ENCODE measurements at regions not wholly inside any gene's neighbourhood (a gene's known extent, or its start where the extent isn't known, plus 50 kb on each side); places are given as distances from the start of the nearest gene placed in this dataset.

- Histone ChIP-seq H3K27me3 (replicated peaks in 1 of 4; ENCODE audit: control insufficient read depth in 3 of 4, extremely low read depth in 1 of 4, insufficient read depth in 3 of 4, low read length in 3 of 4) (no peaks in the 10 kb centered on the region), H3K36me3 (ENCODE audit: control insufficient read depth in 2 of 4, insufficient read depth in 4 of 4, low read length in 3 of 4) (no peaks in the 10 kb centered on the region), H4K20me1 (replicated peaks in 1 of 2; ENCODE audit: control insufficient read depth in 1 of 2, insufficient read depth in 2 of 2, low read length in 2 of 2) (no peaks in the 10 kb centered on the region), H2BK15ac (ENCODE audit: low read length) (no peak overlapping the region), H3K4ac (replicated peaks; ENCODE audit: insufficient read length, low read depth, low read length) (no peak overlapping the region), H2BK120ac (replicated peaks; ENCODE audit: low read depth, low read length) (no peak overlapping the region), H4K91ac (replicated peaks; ENCODE audit: insufficient read length, low read length) (no peak overlapping the region), H2BK5ac (ENCODE audit: low read depth, low read length) (no peak overlapping the region), H3K4me2 (ENCODE audit: insufficient read depth in 1 of 2, low read depth in 2 of 2, low read length in 2 of 2) (no peak overlapping the region), H3K79me1 (ENCODE audit: low read depth, low read length) (no peaks in the 10 kb centered on the region), H4K8ac (ENCODE audit: extremely low read depth, insufficient read depth, low read length) (no peak overlapping the region), H3K9ac (replicated peaks in 1 of 4; ENCODE audit: extremely low read depth in 1 of 4, low read depth in 3 of 4, low read length in 3 of 4) (no peak overlapping the region), H3K27ac (ENCODE audit: low read depth, low read length) (no peak overlapping the region), H3K4me3 (ENCODE audit: extremely low read depth in 1 of 4, insufficient read depth in 2 of 4, low read depth in 3 of 4, low read length in 4 of 4) (no peak overlapping the region), H3K9me3 (ENCODE audit: insufficient read depth in 2 of 2, low read depth in 1 of 2, low read length in 1 of 2) (no peaks in the 10 kb centered on the region), H3K14ac (ENCODE audit: insufficient read length) (no peak overlapping the region), H3K23ac (ENCODE audit: insufficient read length) (no peak overlapping the region), H3K56ac (replicated peaks; ENCODE audit: insufficient read length, low read depth, low read length) (no peak overlapping the region), H3K79me2 (ENCODE audit: control insufficient read depth in 1 of 2, insufficient read depth in 2 of 2, low read length in 2 of 2) (no peaks in the 10 kb centered on the region), H2BK20ac (ENCODE audit: low read length) (no peak overlapping the region), H3K23me2 (ENCODE audit: low read depth, low read length) (no peaks in the 10 kb centered on the region), H4K5ac (ENCODE audit: insufficient read length, low read depth, low read length) (no peak overlapping the region), H2AK5ac (ENCODE audit: low read depth, low read length) (no peak overlapping the region), H3K18ac (ENCODE audit: extremely low read depth, low read length) (no peak overlapping the region), H2BK12ac (ENCODE audit: low read depth, low read length) (no peak overlapping the region), H3K4me1 (replicated peaks in 1 of 4; ENCODE audit: control insufficient read depth in 3 of 4, insufficient read depth in 4 of 4, low read length in 3 of 4) (peaks cover 0 to 17% (median 5%) of the 10 kb centered on the region in 4 experiments; a peak in 2 of 7 replicates), H2AFZ (ENCODE audit: low read length) (no peak overlapping the region)
- 81% methylated on average over 5 of the region's 5 CpGs; no CpG with 5 or more reads in 1 of the 2 experiments for WGBS, 2 experiments (ENCODE audit: extremely low coverage in 1 of 2, insufficient coverage in 1 of 2, insufficient read length in 1 of 2, insufficient replicate concordance in 2 of 2, low coverage in 1 of 2, low lambda C conversion rate in 2 of 2, missing lambda C conversion rate in 1 of 2)
- FAIRE-seq (no peak), DNase-seq (ENCODE audit: low read depth in 1 of 2, low spot score in 2 of 2) (no peak)
- ChIA-PET CTCF (ENCODE audit: partially characterized antibody) (interaction anchor here (0.5 to 1.5 kb wide), 3 partner anchors 8 to 379 kb away, joined by 3 to 4 read pairs (median 4); no protein-coding TSS in a partner anchor), POLR2A (ENCODE audit: partially characterized antibody) (no interaction called here)
- TF ChIP-seq SP1 (IDR thresholded peaks at IDR 0.05; ENCODE audit: low read depth, low read length): no peak
- TF ChIP-seq NRF1 (IDR thresholded peaks at IDR 0.05; ENCODE audit: low read depth, low read length): no peak
- TF ChIP-seq ATF2 (IDR thresholded peaks at IDR 0.05; ENCODE audit: low read length): no peak
- TF ChIP-seq KDM1A (IDR thresholded peaks at IDR 0.05; ENCODE audit: borderline replicate concordance, low read length): no peak
- no peak for TF ChIP-seq SRF (IDR thresholded peaks at IDR 0.05; ENCODE audit: low read depth, low read length)
- no peak for TF ChIP-seq TBP (IDR thresholded peaks at IDR 0.05; ENCODE audit: low read depth, low read length)
- no peak for TF ChIP-seq CTCF (IDR thresholded peaks at IDR 0.05; ENCODE audit: control extremely low read depth in 1 of 3, insufficient read depth in 1 of 3, low read depth in 1 of 3, low read length in 3 of 3)
Observed at GRCh38 chr4:111652236-111652635, 493.0 kb upstream of the FAM241A start.
